ENCODE measurements at regions not wholly inside any gene's neighbourhood (a gene's known extent, or its start where the extent isn't known, plus 50 kb on each side); places are given as distances from the start of the nearest gene placed in this dataset.
"Not testable (repeated sequence)": the region's sequence is repeated elsewhere in the genome, so short reads cannot be mapped to it uniquely, and the experiment has no call there.

DNA sequence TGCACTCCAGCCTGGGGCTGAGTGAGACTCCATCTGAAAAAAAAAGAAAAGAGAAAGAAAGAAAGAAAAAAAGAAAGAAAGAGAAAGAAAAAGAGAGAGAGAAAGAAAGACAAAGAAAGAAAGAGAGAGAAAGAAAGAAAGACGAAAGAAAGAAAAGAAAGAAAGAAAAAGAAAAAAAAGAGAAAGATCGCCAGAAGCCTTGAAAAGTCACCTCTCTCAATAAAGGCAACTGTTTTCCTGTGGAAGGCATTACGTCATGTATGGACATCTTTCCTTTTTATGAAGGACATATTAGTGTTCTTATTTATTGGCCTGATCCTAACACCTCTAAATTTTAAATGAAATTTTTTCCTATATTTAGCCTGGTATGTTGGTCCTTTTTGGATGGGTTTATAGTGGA, 310.9 kb upstream of the FRG1 start:
- H3K4me3 ChIP-seq (ENCODE audit: low read depth, low read length), result not testable (repeated sequence)

GRCh38 chr4:189630913-189631567, 309.6 kb upstream of the FRG1 start:
- H3K4me3 ChIP-seq (ENCODE audit: low read depth, low read length), result not testable (repeated sequence)

DNA sequence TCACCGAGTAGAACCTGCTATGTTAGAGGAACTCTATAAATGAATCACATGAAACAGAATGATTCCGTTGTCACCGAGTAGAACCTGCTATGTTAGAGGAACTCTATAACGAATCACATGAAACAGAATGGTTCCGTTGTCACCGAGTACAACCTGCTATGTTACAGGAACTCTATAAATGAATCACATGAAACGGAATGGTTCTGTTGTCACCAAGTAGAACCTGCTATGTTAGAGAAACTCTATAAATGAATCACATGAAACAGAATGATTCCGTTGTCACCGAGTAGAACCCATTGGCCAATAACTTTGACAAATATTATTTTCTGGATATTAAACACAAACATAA, 309.1 kb upstream of the FRG1 start:
- H3K4me3 ChIP-seq (ENCODE audit: low read depth, low read length), result not testable (repeated sequence)

- not testable (repeated sequence) for H3K4me3 ChIP-seq (ENCODE audit: low read depth, low read length)
Measured at GRCh38 chr4:189650436-189650835, 290.2 kb upstream of the FRG1 start.

DNA sequence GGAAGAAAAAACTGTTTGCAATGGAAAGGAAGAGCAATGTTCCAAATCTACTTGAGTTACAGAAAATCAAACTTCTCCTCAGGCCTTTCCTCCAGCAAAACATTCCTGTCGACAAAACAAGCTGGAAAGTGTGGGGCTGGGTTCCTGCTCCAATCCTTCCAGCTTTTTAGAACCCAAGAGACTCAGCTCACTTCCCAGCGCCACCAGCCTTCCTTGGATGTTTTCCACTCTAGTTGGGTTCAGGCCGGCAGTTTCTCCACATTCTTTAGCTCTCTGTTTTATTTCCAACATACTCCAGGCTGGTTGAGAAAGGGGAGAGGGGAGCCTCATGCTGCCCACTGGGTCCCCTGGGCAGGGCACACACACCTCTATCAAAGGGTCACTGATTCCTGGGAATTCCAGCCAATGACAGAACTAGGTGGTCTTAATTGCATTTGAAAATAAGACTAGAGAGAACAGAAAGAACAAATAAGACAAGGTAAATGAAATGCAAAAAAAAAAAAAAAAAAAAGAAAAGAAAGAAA, 287.5 kb upstream of the FRG1 start:
- H3K4me3 ChIP-seq (ENCODE audit: low read depth, low read length), result not testable (repeated sequence)

DNA sequence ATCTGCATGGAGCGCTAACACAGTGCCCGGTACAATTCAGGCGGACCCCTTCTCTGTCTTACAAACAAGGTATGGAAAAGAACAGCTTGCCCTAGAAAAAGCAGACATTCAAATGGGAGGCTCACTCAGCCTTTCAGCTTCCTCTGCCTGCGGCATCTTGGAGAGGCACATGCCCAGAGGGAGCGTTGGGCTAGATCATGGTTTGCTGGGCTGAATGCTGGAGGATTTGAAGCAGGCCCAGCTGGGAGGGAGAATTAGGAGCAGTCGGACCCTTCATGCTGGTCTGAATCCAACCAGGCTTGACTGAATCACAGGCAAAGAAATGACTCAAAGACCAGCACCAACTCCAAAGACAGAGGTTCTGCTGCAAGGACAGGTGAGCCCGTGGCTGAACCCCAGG, 286.7 kb upstream of the FRG1 start:
- not testable (repeated sequence) for H3K4me3 ChIP-seq (ENCODE audit: low read depth, low read length)

DNA sequence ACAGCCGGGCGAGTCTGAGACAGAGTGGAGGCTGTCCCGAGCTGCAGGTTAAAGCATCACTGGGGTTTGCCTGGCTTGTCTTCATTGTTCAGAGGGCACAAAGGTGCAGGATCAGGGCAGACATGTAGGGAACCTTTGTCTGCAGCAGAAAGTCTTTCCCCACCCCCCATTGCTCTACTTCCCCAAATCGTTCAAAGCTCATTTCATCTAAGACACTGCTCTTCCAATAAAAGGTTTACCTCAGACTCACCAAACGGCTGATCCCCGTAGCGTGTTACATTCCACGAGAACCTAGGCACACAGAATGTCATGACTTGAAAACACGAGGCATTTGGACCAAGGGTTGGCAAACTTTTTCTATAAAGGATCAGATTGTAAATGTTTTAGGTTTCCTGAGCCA, 286.3 kb upstream of the FRG1 start:
- H3K4me3 ChIP-seq (ENCODE audit: low read depth, low read length), result not testable (repeated sequence)

DNA sequence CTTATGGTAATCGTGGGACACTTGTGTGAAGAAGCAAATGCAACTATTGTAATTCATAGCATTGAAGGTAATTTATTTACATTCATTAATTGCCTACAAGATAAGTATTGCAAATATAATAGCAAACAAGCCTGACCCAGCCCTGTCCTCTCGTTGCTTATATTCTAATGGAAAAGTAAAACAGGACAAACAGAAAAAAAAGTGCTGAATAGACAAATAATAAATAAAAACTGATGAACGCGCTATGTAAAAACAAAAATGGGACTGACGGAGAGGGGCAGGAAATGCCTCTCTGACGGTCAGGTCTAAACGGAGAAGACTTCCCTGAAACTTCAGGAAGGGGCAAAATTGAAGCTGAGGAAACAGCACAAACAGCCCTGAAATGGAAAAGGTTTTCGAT, 284.9 kb upstream of the FRG1 start:
- H3K4me3 ChIP-seq (ENCODE audit: low read depth, low read length), result not testable (repeated sequence)

- H3K4me3 ChIP-seq (ENCODE audit: low read depth, low read length), result no peak overlapping the region
- TF ChIP-seq, protein P1, sequence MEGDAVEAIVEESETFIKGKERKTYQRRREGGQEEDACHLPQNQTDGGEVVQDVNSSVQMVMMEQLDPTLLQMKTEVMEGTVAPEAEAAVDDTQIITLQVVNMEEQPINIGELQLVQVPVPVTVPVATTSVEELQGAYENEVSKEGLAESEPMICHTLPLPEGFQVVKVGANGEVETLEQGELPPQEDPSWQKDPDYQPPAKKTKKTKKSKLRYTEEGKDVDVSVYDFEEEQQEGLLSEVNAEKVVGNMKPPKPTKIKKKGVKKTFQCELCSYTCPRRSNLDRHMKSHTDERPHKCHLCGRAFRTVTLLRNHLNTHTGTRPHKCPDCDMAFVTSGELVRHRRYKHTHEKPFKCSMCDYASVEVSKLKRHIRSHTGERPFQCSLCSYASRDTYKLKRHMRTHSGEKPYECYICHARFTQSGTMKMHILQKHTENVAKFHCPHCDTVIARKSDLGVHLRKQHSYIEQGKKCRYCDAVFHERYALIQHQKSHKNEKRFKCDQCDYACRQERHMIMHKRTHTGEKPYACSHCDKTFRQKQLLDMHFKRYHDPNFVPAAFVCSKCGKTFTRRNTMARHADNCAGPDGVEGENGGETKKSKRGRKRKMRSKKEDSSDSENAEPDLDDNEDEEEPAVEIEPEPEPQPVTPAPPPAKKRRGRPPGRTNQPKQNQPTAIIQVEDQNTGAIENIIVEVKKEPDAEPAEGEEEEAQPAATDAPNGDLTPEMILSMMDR (IDR thresholded peaks at IDR 0.05; ENCODE audit: borderline replicate concordance, insufficient read depth, low read depth, low read length), result no peak
Measured at GRCh38 chr4:189656641-189657040, 284.0 kb upstream of the FRG1 start.

GRCh38 chr4:189658259-189658658, 282.4 kb upstream of the FRG1 start:
- not testable (repeated sequence) for H3K4me3 ChIP-seq (ENCODE audit: low read depth, low read length)

GRCh38 chr4:189658831-189659230, 281.8 kb upstream of the FRG1 start:
- not testable (repeated sequence) for H3K4me3 ChIP-seq (ENCODE audit: low read depth, low read length)

GRCh38 chr4:189659287-189659686, 281.4 kb upstream of the FRG1 start:
- no peak overlapping the region for H3K4me3 ChIP-seq (ENCODE audit: low read depth, low read length)
- TF ChIP-seq, protein P1 (IDR thresholded peaks at IDR 0.05; ENCODE audit: borderline replicate concordance, insufficient read depth, low read depth, low read length), result no peak

DNA sequence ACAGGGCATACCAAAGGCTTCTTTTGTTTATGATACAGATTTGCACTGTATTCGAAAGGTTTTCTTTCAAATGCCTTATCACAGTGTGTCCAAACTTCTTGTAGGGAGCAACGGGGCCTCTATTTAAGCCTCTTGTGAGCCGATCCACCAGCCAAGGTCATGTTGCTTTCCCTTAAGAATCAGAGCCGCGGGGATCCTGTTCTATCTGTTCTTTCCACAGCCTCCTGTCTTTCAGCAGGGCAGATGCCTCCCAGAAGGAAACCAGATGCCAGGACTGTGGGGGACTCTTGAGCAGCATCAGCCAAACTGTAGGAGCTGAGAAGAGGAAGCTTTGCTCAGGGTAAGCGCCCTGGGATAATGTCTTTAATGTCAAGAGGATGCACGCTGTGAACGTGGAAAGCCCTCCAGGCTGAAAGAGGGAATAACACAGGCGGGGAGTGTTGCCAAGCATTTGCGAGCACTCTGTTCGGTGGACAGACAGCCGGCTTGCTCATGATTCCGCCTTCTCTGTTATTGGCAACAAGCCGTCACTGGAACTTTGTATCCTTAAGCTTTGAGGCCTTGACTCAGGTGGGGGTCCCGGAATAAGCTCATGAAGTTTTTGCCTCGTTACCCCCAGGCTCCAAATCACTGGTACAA, 279.8 kb upstream of the FRG1 start:
- TF ChIP-seq, protein P1 (IDR thresholded peaks at IDR 0.05; ENCODE audit: borderline replicate concordance, insufficient read depth, low read depth, low read length), result no peak
- no peak overlapping the region for H3K4me3 ChIP-seq (ENCODE audit: low read depth, low read length)

Data from GM12875 (cell line).